Testis (tissue), 2 donors: ENCODE measurements at regions not wholly inside any gene's neighbourhood (a gene's known extent, or its start where the extent isn't known, plus 50 kb on each side); places are given as distances from the start of the nearest gene placed in this dataset.

ENCODE experiments used
- CTCF ChIP-seq, 3 experiments: fragments of 450-650 bp in 2 of 3; fragments of 200-600 bp in 1 of 3; sonication (generic) in 1 of 3; IDR thresholded peaks; one replicate each; pipeline ENCODE4 v1.5.1; 2016 to 2019; ENCODE audit warnings: antibody characterized with exemption in 3 of 3, mild to moderate bottlenecking in 2 of 3, moderate library complexity in 1 of 3
- POLR2A ChIP-seq: fragments of 450-650 bp; IDR thresholded peaks from one replicate; pipeline ENCODE4 v1.6.1; 2017; ENCODE audit warnings: antibody characterized with exemption, mild to moderate bottlenecking, moderate library complexity

DNA sequence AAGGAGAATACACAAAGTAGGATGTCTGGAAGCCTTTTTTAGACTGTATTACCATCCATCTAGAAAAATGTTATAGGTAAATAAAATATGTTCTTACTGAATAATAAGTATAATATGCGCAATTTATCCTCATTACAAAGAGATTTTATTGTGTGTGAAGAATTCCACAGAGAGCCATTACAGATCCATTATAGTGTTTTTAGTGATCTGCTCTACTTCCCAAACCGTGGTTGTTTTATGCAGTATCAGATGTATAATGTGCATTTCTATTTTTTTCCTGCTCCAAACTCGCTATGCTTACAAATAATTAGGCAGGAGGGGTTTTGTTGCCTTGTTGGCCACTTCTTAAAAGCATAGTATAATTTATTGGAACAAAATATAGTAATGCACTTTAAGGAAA, 447.8 kb downstream of the USP25 start:
- TF ChIP-seq CTCF (IDR thresholded peaks at IDR 0.05) (no peak), POLR2A (no peak)
